HCT116 (cell line): ENCODE measurements at regions not wholly inside any gene's neighbourhood (a gene's known extent, or its start where the extent isn't known, plus 50 kb on each side); places are given as distances from the start of the nearest gene placed in this dataset.
"Not testable (repeated sequence)": the region's sequence is repeated elsewhere in the genome, so short reads cannot be mapped to it uniquely, and the experiment has no call there.

Experiments used
- ATAC-seq: fragments of 200-7000 bp; cut with Tn5 transposase; 2 replicates; pipeline ENCODE4 v1.9.1; 2020; ENCODE audit warnings: mild to moderate bottlenecking, moderate library complexity
- BruUV-seq: library from RNA; stranded (reverse); fragments of 400-500 nt; replicated peaks from 2 replicates; lab custom pipeline; 2021; lab: Mats Ljungman, UMichigan
- CTCF ChIA-PET: fragments of 300-600 bp; sonication (Branson Sonifier 250); formaldehyde crosslinking; loops from one replicate; lab custom pipeline; 2021; ENCODE audit warnings: antibody characterized with exemption; lab: Charles Lee
- POLR2A ChIA-PET: fragments of 300-600, 350-600 bp; sonication (Branson Sonifier 250); formaldehyde crosslinking; loops from one replicate; lab custom pipeline; 2021; ENCODE audit warnings: antibody characterized with exemption; lab: Charles Lee
- RAD21 ChIA-PET, 2 experiments: fragments of 300-600 bp; sonication (Branson Sonifier 250); formaldehyde crosslinking; loops; one replicate each; lab custom pipeline; 2023; ENCODE audit warnings: low total read pairs in 2 of 2; ENCODE audit not compliant: uncharacterized antibody in 2 of 2, unreplicated experiment in 2 of 2, low non-redundant PET in 1 of 2; lab: Charles Lee
- DNase-seq: peaks from one replicate; pipeline ENCODE4 v3.0.0-alpha.2; 2010; ENCODE audit warnings: low read depth, low spot score
- H2AFZ ChIP-seq: fragments of 200-600 bp; shearing (Covaris generic), sonication (generic); 2 replicates; pipeline ENCODE4 v1.6.1; 2017; ENCODE audit warnings: low read depth, mixed run types, mixed read lengths, antibody characterized with exemption, low read length; ENCODE audit not compliant: poor library complexity, severe bottlenecking
- H3K27ac ChIP-seq: 2 replicates; pipeline ENCODE4 v1.5.1; 2012; ENCODE audit warnings: low read depth, low read length
- H3K27me3 ChIP-seq: fragments of 200-600 bp; sonication (generic); 2 replicates; pipeline ENCODE4 v1.6.1; 2016; ENCODE audit warnings: mixed run types, low read length, mixed read lengths; ENCODE audit not compliant: insufficient read depth
- H3K36me3 ChIP-seq, 2 experiments: fragments of 200-500 bp in 1 of 2; fragments of 200-600 bp in 1 of 2; sonication (Bioruptor generic) in 1 of 2; sonication (generic) in 1 of 2; 2 replicates each; pipeline versions ENCODE4 v1.5.1 to v1.6.1; 2014 to 2016; ENCODE audit warnings: low read length in 2 of 2, inconsistent platforms in 1 of 2, mixed read lengths in 1 of 2, mixed run types in 1 of 2; ENCODE audit not compliant: insufficient read depth in 2 of 2, control insufficient read depth in 1 of 2
- H3K4me1 ChIP-seq, 2 experiments: fragments of 200-600 bp in 1 of 2; sonication (generic) in 1 of 2; 2 replicates each; pipeline versions ENCODE4 v1.5.1 to v1.6.1; 2012 to 2017; ENCODE audit warnings: low read length in 2 of 2, inconsistent platforms in 1 of 2, mild to moderate bottlenecking in 1 of 2, mixed read lengths in 1 of 2, mixed run types in 1 of 2, moderate library complexity in 1 of 2; ENCODE audit not compliant: insufficient read depth in 2 of 2, control insufficient read depth in 1 of 2
- H3K4me2 ChIP-seq: fragments of 200-600 bp; sonication (generic); 2 replicates; pipeline ENCODE4 v1.6.1; 2017; ENCODE audit warnings: mixed run types, low read length, mixed read lengths
- H3K4me3 ChIP-seq, 2 experiments: fragments of 200-600 bp in 1 of 2; sonication (generic) in 1 of 2; replicated peaks in 1 of 2; 2 replicates each; pipeline ENCODE4 v1.5.1; 2011 to 2016; ENCODE audit warnings: low read length in 2 of 2, control low read depth in 1 of 2, low read depth in 1 of 2, mild to moderate bottlenecking in 1 of 2, mixed read lengths in 1 of 2, mixed run types in 1 of 2
- H3K79me2 ChIP-seq: fragments of 200-600 bp; sonication (generic); 2 replicates; pipeline ENCODE4 v1.6.1; 2017; ENCODE audit warnings: mild to moderate bottlenecking, mixed run types, low read length, moderate library complexity, mixed read lengths; ENCODE audit not compliant: insufficient read depth
- H3K9ac ChIP-seq: fragments of 200-600 bp; sonication (generic); 2 replicates; pipeline ENCODE4 v1.6.1; 2016; ENCODE audit warnings: low read length, mixed read lengths
- H3K9me2 ChIP-seq: fragments of 200-600 bp; sonication (generic), shearing (Covaris generic); 2 replicates; pipeline ENCODE4 v1.6.1; 2017; ENCODE audit warnings: mixed run types, mild to moderate bottlenecking, moderate library complexity; ENCODE audit not compliant: insufficient read depth
- H3K9me3 ChIP-seq, 2 experiments: fragments of 200-500 bp in 1 of 2; fragments of 200-600 bp in 1 of 2; sonication (Bioruptor generic) in 1 of 2; sonication (generic) in 1 of 2; 2 replicates each; pipeline ENCODE4 v1.6.1; 2014 to 2017; ENCODE audit warnings: low read length in 2 of 2, mixed read lengths in 2 of 2, inconsistent platforms in 1 of 2, low read depth in 1 of 2, mild to moderate bottlenecking in 1 of 2, mixed run types in 1 of 2, moderate library complexity in 1 of 2; ENCODE audit not compliant: control insufficient read depth in 1 of 2, insufficient read depth in 1 of 2
- H4K20me1 ChIP-seq: fragments of 200-600 bp; sonication (generic), shearing (Covaris generic); 2 replicates; pipeline ENCODE4 v1.6.1; 2017; ENCODE audit warnings: mixed run types, mild to moderate bottlenecking, moderate library complexity; ENCODE audit not compliant: insufficient read depth
- CBX3 ChIP-seq: IDR thresholded peaks from 2 replicates; pipeline ENCODE4 v1.6.1; 2012; ENCODE audit warnings: low read depth
- CEBPB ChIP-seq: IDR thresholded peaks from 2 replicates; pipeline ENCODE4 v1.6.1; 2012; ENCODE audit warnings: low read depth
- FOSL1 ChIP-seq: IDR thresholded peaks from 2 replicates; pipeline ENCODE4 v1.6.1; 2012; ENCODE audit warnings: low read depth
- JUND ChIP-seq: IDR thresholded peaks from 2 replicates; pipeline ENCODE4 v1.6.1; 2012
- POLR2A ChIP-seq: IDR thresholded peaks from 2 replicates; pipeline ENCODE4 v1.7.0; 2011; ENCODE audit warnings: borderline replicate concordance; ENCODE audit not compliant: insufficient read depth, insufficient read length; ENCODE audit errors: extremely low read depth
- REST ChIP-seq: IDR thresholded peaks from 2 replicates; pipeline ENCODE4 v1.6.1; 2012; ENCODE audit warnings: low read depth
- SP1 ChIP-seq: IDR thresholded peaks from 2 replicates; pipeline ENCODE4 v1.6.1; 2012; ENCODE audit warnings: low read depth
- intact Hi-C: fragments of 100-400 bp; cut with micrococcal nuclease; formaldehyde crosslinking; loops from 2 replicates; pipeline ENCODE4 v1.10.0; 2022

GRCh38 chr14:61144117-61145033, 136.8 kb downstream of the TMEM30B start:
- CTCF ChIA-PET, POLR2A ChIA-PET, H3K36me3 ChIP-seq, H3K4me3 ChIP-seq, H2AFZ ChIP-seq, BruUV-seq, DNase-seq, H4K20me1 ChIP-seq, ATAC-seq, H3K9ac ChIP-seq, H3K79me2 ChIP-seq, RAD21 ChIA-PET, intact Hi-C loops, H3K4me2 ChIP-seq, H3K27ac ChIP-seq, H3K27me3 ChIP-seq, H3K9me2 ChIP-seq: not testable (repeated sequence)
- peak; percentile 40; the same call in 1 of the 2 replicates for TF ChIP-seq CBX3
- Histone ChIP-seq H3K4me1 (peaks cover 15 to 36% of the 10 kb centered on the region in 2 experiments; a peak in 3 of 4 replicates), H3K9me3 (peaks cover 0 to 16% of the 10 kb centered on the region in 2 experiments; a peak in 1 of 4 replicates)

GRCh38 chr14:61140872-61141271, 140.3 kb downstream of the TMEM30B start:
- Histone ChIP-seq H2AFZ (no peak overlapping the region), H3K4me1 (peaks cover 0 to 11% of the 10 kb centered on the region in 2 experiments; a peak in 1 of 4 replicates), H3K9me3 (peaks cover 0 to 16% of the 10 kb centered on the region in 2 experiments; a peak in 1 of 4 replicates), H3K79me2 (no peaks in the 10 kb centered on the region), H3K4me3 (no peak overlapping the region), H4K20me1 (no peaks in the 10 kb centered on the region), H3K36me3 (no peaks in the 10 kb centered on the region), H3K27me3 (no peaks in the 10 kb centered on the region), H3K9ac (no peak overlapping the region), H3K9me2 (no peaks in the 10 kb centered on the region), H3K4me2 (no peak overlapping the region), H3K27ac (no peak overlapping the region)
- ChIA-PET POLR2A (no interaction called here), CTCF (no interaction called here), RAD21 (no interaction called here)
- no TSS peak for BruUV-seq
- ATAC-seq (no peak; the same call in 1 of the 2 replicates), DNase-seq (peak; percentile 29)
- intact Hi-C loops: no loop called here
- TF ChIP-seq POLR2A (no peak), SP1 (peak; percentile 14; the same call in 1 of the 2 replicates), REST (no peak), CEBPB (0 out of 2 replicates have a peak, but pooled peaks have one; percentile 14), FOSL1 (peak; percentile 57), JUND (peak; percentile 13; the same call in 1 of the 2 replicates)
